ENCODE measurements at regions not wholly inside any gene's neighbourhood (a gene's known extent, or its start where the extent isn't known, plus 50 kb on each side); places are given as distances from the start of the nearest gene placed in this dataset.

- Histone ChIP-seq H3K27ac (ENCODE audit: low read length) (no peak overlapping the region), H3K36me3 (ENCODE audit: control insufficient read depth, insufficient read depth, low read length) (no peaks in the 10 kb centered on the region), H3K27me3 (ENCODE audit: control insufficient read depth, insufficient read depth, low read length) (no peaks in the 10 kb centered on the region), H3K4me3 (ENCODE audit: low read length) (no peak overlapping the region), H3K4me1 (ENCODE audit: control insufficient read depth, insufficient read depth, low read length) (no peaks in the 10 kb centered on the region), H3K9me3 (ENCODE audit: control insufficient read depth, insufficient read depth, low read length) (peaks cover 10% of the 10 kb centered on the region)
- H3K4me3 Mint-ChIP-seq: no peak overlapping the region
- TF ChIP-seq CTCF (IDR thresholded peaks at IDR 0.05): no peak
- no peaks in the 10 kb centered on the region for H3K27me3 Mint-ChIP-seq (ENCODE audit: low read depth in 2 of 2)
- WGBS (ENCODE audit: insufficient coverage): 93% methylated on average over 9 of the region's 9 CpGs
- H3K9me3 Mint-ChIP-seq: no peaks in the 10 kb centered on the region
- H3K36me3 Mint-ChIP-seq: no peaks in the 10 kb centered on the region
- no peak for DNase-seq
- intact Hi-C loops (cut with micrococcal nuclease): no loop called here
- H3K4me1 Mint-ChIP-seq: no peaks in the 10 kb centered on the region
- no peak for ATAC-seq
- H3K27ac Mint-ChIP-seq: no peak overlapping the region
These were observed 110.7 kb downstream of the KIF26A start for GRCh38 chr14:104249089-104249488.

GRCh38 chr14:104249706-104250105, 111.3 kb downstream of the KIF26A start:
- H3K4me1 ChIP-seq (ENCODE audit: control insufficient read depth, insufficient read depth, low read length): no peaks in the 10 kb centered on the region
- TF ChIP-seq CTCF (IDR thresholded peaks at IDR 0.05): no peak
- intact Hi-C loops (cut with micrococcal nuclease): no loop called here
- no peaks in the 10 kb centered on the region for H3K36me3 Mint-ChIP-seq
- no peak overlapping the region for H3K4me3 Mint-ChIP-seq
- H3K9me3 Mint-ChIP-seq: no peaks in the 10 kb centered on the region
- no peak overlapping the region for H3K27ac ChIP-seq (ENCODE audit: low read length)
- H3K4me1 Mint-ChIP-seq: no peaks in the 10 kb centered on the region
- ATAC-seq (no peak), DNase-seq (no peak)
- WGBS (ENCODE audit: insufficient coverage): 96% methylated on average over 5 of the region's 5 CpGs
- H3K27ac Mint-ChIP-seq: no peak overlapping the region
- H3K9me3 ChIP-seq (ENCODE audit: control insufficient read depth, insufficient read depth, low read length): peaks cover 10% of the 10 kb centered on the region
- no peaks in the 10 kb centered on the region for H3K27me3 ChIP-seq (ENCODE audit: control insufficient read depth, insufficient read depth, low read length)
- no peak overlapping the region for H3K4me3 ChIP-seq (ENCODE audit: low read length)
- no peaks in the 10 kb centered on the region for H3K36me3 ChIP-seq (ENCODE audit: control insufficient read depth, insufficient read depth, low read length)
- H3K27me3 Mint-ChIP-seq (ENCODE audit: low read depth in 2 of 2): peaks cover 0 to 5% of the 10 kb centered on the region in 2 donors

GRCh38 chr14:104250175-104250574, 111.8 kb downstream of the KIF26A start:
- Histone ChIP-seq H3K9me3 (ENCODE audit: control insufficient read depth, insufficient read depth, low read length) (peaks cover 6% of the 10 kb centered on the region), H3K36me3 (ENCODE audit: control insufficient read depth, insufficient read depth, low read length) (no peaks in the 10 kb centered on the region), H3K27ac (ENCODE audit: low read length) (no peak overlapping the region), H3K4me1 (ENCODE audit: control insufficient read depth, insufficient read depth, low read length) (no peaks in the 10 kb centered on the region), H3K27me3 (ENCODE audit: control insufficient read depth, insufficient read depth, low read length) (peaks cover 2% of the 10 kb centered on the region), H3K4me3 (ENCODE audit: low read length) (no peak overlapping the region)
- WGBS (ENCODE audit: insufficient coverage): 96% methylated on average over 8 of the region's 8 CpGs
- no peaks in the 10 kb centered on the region for H3K4me1 Mint-ChIP-seq
- H3K27ac Mint-ChIP-seq: no peak overlapping the region
- no peak for DNase-seq
- H3K9me3 Mint-ChIP-seq: no peaks in the 10 kb centered on the region
- no peak for ATAC-seq
- intact Hi-C loops (cut with micrococcal nuclease): no loop called here
- peaks cover 0 to 5% of the 10 kb centered on the region in 2 donors for H3K27me3 Mint-ChIP-seq (ENCODE audit: low read depth in 2 of 2)
- no peak overlapping the region for H3K4me3 Mint-ChIP-seq
- no peaks in the 10 kb centered on the region for H3K36me3 Mint-ChIP-seq
- no peak for TF ChIP-seq CTCF (IDR thresholded peaks at IDR 0.05)
